ENCODE measurements at regions not wholly inside any gene's neighbourhood (a gene's known extent, or its start where the extent isn't known, plus 50 kb on each side); places are given as distances from the start of the nearest gene placed in this dataset.

GRCh38 chr18:40949114-40949950 is 1005.7 kb upstream of the PIK3C3 start:
- DNase-seq (ENCODE audit: low read depth): no peak

- DNase-seq (ENCODE audit: low read depth): no peak
Measured at GRCh38 chr18:40944576-40944975, 1010.5 kb upstream of the PIK3C3 start.

GRCh38 chr18:40939656-40940515 is 1015.1 kb upstream of the PIK3C3 start:
- no peak for DNase-seq (ENCODE audit: low read depth)

DNA sequence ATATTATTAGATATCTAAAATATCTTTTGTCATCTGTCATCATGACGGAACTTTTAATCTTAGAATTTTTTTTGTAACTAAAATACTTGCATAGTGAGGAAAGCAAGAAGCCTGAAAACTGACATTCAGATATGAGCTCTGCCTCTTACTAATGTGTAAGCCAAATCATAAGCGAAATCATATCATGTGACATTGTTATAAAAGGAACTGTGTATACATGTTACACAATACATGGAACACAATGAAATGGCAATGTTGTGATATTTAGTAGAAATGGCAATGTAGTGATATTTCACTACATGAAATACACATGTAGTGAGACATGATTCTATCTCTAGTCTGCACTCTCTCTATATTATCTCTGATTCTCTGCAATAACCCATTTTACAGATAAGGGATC is 1016.4 kb upstream of the PIK3C3 start:
- no peak for DNase-seq (ENCODE audit: low read depth)

DNA sequence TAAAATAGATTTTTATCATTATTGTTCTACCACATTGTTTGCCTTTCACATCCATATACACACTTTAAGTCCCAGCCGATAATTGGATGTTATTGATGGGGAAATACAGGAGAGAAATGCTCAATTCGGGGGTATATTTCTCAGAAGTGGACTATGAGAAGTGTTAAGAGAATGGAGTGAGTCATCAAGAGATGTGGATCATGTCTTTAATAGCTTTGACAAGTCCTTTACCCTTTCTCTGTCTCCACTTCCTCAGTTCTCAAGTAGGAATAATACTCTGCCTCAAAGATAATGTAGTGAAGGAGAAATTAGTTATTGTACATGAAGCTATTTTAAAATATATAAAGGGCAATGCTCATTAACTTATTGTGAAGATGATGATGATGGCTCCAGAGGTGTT is 1017.6 kb upstream of the PIK3C3 start:
- DNase-seq (ENCODE audit: low read depth): no peak

GRCh38 chr18:40935423-40935822 is 1019.6 kb upstream of the PIK3C3 start:
- no peak for DNase-seq (ENCODE audit: low read depth)

DNA sequence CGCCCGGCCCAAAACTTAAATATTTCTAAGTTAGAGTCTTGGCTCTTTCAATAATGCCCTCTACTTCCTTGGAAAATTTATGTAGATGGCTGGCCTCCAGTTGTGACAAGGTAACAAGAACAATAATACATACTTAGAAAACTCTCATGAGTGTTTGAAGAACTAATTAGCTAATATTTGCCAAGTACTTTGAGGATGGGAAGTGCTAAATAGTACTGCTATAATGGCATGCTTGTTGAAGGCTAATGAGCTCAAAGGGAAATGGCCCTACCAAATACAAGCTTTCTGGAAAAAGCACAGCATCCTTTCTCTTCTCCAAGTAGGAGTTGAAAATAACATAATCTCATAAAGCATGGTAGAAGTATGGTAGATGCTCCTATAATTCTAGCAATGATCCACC is 1022.2 kb upstream of the PIK3C3 start:
- no peak for DNase-seq (ENCODE audit: low read depth)

DNA sequence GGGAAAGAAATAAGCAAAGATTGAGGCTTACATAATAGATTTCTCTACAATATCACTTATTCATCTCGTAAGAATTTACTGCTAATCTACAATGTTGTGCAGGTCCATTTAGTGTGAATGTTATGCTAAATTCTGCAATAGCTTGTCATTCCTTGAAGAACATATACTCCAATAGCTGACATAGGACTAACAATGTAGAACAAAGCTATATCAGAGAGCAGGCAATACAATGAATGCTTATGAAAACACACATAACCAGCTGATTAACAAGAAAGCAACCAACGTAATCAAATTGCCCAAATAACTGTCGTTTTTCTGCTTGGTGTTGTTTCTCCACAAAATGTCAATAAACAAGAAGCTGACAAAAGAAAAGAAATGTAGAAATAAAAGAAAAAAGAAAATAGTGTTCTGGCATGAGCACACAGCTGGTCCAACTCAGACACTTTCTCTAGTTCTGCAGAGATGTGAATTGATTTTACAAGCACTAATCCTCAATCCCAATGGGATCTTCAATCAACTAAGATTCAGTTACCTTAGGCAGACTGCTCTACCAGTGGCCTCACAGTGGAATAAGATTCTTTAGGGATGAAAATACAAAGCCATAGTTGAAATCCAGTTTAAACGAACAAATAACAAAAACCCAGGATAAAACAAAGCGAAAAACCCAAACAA is 1024.7 kb upstream of the PIK3C3 start:
- no peak for DNase-seq (ENCODE audit: low read depth)

- DNase-seq (ENCODE audit: low read depth): no peak
Measured at GRCh38 chr18:40929399-40929798, 1025.6 kb upstream of the PIK3C3 start.

DNA sequence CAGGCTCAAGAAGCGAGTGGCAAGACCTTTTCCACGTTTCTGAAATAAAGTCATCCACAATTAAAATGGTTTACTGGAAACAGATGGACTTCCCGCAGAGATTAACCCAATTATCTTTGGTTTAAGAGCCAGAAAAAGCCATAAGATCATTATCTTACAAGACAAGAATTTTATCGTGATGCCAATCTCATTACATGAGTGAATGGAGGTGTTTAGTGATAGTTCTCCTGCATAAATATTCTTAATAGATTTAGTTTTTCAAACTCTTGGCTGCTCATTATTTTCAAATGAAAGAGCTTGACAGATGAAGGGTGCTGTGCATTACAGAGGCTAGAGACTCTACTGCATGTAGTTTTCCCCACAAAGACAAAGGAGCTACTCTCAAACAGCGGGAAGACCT is 1028.4 kb upstream of the PIK3C3 start:
- no peak for DNase-seq (ENCODE audit: low read depth)

- DNase-seq (ENCODE audit: low read depth): no peak
Measured at GRCh38 chr18:40925071-40925541, 1029.9 kb upstream of the PIK3C3 start.

DNA sequence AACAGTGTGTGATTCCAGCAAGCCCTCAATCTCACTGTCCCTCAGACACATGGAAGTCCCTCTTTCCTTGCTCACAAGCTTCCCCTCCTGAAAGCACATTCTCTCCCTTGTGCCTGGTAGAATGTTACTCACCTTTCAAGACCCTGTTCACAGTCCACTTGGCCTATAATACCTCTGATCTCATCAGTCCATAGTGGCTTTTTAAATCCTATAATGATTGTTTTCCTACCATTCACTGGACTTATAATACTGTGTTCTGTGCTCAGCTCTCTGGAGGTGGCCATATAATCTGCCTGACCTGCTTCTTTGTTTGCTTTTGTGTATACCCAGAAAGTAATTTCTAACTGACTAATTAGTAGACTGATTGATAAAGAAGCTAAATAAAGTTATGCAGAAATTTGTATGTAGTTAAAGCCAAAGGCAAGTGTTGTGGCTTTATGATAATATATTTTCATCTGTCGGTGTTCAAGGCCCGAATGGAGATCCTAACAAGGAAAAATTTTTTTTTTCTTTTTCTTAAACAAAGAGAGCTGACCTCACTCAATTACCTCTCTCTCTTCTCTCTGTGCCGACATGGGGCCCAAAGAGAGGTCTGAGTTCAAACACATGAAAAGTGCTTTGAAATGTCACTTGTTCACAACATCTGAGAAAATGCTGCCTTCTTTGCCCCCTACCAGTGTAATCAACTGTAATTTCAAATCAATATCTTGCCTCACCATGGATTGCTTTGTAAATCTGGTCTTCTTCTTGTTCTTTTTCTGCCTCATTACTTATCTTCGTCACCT is 1033.0 kb upstream of the PIK3C3 start:
- DNase-seq (ENCODE audit: low read depth): no peak

DNA sequence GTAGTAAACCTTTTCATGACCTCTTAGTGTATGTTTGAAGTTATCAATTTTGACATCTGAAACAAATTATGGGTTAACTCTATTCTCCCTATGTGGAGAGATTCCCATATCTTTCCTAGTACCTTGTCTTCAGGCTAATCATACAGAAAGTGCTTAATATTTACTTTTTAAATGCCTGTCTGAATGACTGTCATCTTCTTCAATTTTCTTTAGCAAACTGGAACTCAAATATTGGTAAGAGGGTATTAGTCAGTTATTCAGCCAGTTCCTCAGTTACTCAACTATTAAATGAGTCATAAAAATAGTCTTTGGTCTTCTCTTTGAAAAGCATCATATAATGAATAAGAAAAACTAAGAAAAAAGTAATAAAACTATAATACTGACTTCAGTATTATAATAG is 1038.0 kb upstream of the PIK3C3 start:
- DNase-seq (ENCODE audit: low read depth): no peak

DNA sequence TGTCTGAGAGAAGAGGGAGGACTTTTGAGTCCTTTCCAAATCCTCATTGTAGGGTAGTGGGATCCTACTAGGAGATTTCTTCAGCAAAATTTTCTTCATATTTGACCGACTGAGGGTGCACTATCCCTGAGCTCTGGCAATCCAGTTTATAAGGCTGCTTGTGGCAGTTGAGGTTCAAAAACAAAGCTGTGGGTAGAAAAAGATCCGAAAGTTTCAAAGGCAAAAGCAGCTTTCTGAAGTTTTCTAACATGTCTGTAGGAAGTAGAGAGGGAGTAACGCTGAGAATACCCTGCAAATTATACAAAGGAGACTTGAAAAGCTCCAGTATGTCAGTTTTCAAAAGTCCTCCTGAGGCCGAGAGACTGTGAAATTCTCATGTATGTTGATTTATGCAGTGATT is 1039.3 kb upstream of the PIK3C3 start:
- DNase-seq (ENCODE audit: low read depth): no peak

- no peak for DNase-seq (ENCODE audit: low read depth)
Measured at GRCh38 chr18:40911582-40912254, 1043.3 kb upstream of the PIK3C3 start.

DNA sequence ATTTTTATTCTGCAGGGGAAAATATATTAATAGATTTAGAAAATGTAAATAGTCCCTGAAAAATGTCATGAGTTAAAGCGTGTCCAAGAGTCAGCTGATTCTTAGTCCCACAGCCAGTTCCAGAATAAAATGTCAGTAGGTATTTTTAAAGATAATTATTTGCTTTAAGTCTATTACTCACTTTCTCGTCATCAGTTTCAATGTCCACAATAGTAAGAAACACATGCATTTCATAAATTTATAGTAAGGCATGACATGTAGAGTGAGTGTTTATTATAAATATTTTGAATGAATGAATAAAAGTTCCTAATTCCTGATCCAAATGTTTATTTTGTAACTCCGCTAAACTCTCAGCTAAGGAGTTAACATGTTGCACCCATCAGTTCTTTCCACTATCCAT is 1044.0 kb upstream of the PIK3C3 start:
- DNase-seq (ENCODE audit: low read depth): no peak

DNA sequence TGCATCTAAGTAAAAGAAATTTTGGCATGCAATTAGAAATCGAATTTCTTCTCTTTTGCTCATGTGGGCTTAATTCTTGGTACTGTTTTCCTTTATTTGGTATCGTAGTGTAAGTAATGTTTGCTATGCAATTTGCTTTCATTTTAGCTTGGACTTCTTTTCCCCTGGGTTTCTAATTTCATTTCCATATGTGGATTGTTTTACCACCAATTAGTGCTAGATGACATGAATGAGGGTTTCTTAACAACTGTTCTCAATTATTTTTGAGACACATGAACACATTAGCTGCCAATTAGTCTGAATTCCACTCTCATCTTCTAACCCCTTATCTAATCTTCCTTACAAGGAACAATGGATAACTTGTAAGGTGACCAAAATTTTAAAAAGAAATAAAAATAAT is 1047.2 kb upstream of the PIK3C3 start:
- DNase-seq (ENCODE audit: low read depth): no peak

- DNase-seq (ENCODE audit: low read depth): no peak
Measured at GRCh38 chr18:40904295-40904694, 1050.7 kb upstream of the PIK3C3 start.

- DNase-seq (ENCODE audit: low read depth): no peak
Measured at GRCh38 chr18:40902436-40902835, 1052.6 kb upstream of the PIK3C3 start.

DNA sequence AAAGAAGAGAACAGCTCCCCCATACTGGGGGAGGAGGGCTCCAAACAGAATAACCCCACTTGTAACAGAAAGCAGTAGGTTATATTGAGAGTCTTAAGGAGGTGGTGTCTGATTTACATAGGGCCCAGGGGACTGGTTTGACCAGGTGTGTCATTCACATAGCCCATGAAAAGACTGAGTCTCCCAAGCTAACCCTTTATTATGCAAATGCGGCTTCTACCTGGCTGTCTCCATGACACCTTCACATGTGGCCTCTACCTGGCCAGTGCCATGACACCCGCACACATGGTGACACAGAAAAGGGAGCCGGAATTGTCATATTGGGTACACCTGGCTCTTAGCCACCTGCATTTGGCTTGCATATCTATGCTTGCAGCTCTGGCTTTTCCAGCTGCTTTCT is 1057.2 kb upstream of the PIK3C3 start:
- DNase-seq (ENCODE audit: low read depth): no peak

- DNase-seq (ENCODE audit: low read depth): no peak
Measured at GRCh38 chr18:40883271-40883670, 1071.8 kb upstream of the PIK3C3 start.
